Memory B cell (primary cell): ENCODE measurements at regions not wholly inside any gene's neighbourhood (a gene's known extent, or its start where the extent isn't known, plus 50 kb on each side); places are given as distances from the start of the nearest gene placed in this dataset.
"Not testable (repeated sequence)": the region's sequence is repeated elsewhere in the genome, so short reads cannot be mapped to it uniquely, and the experiment has no call there.

Experiments
- ATAC-seq: fragments of 150-1000 bp; cut with Tn5 transposase; 2 replicates; pipeline ENCODE4 v1.10.0; 2021; ENCODE audit warnings: low read depth, mild to moderate bottlenecking, moderate library complexity
- DNase-seq, 2 donors: peaks; one replicate each; pipeline ENCODE4 v3.0.0; 2022; ENCODE audit warnings: low spot score in 2 of 2
- H3K27ac Mint-ChIP-seq: one replicate; pipeline ENCODE4 v1.8.0; 2022; ENCODE audit warnings: mild to moderate bottlenecking, moderate library complexity, mixed read lengths
- H3K27me3 Mint-ChIP-seq: one replicate; pipeline ENCODE4 v1.8.0; 2022; ENCODE audit warnings: mixed read lengths
- H3K36me3 Mint-ChIP-seq: one replicate; pipeline ENCODE4 v1.8.0; 2022; ENCODE audit warnings: mild to moderate bottlenecking, mixed read lengths
- H3K4me1 Mint-ChIP-seq: one replicate; pipeline ENCODE4 v1.8.0; 2022; ENCODE audit warnings: mixed read lengths
- H3K4me3 Mint-ChIP-seq: one replicate; pipeline ENCODE4 v1.8.0; 2022; ENCODE audit warnings: mild to moderate bottlenecking, moderate library complexity, mixed read lengths
- H3K9me3 Mint-ChIP-seq: one replicate; pipeline ENCODE4 v1.8.0; 2022; ENCODE audit warnings: mixed read lengths

GRCh38 chr2:122032264-122032645, 276.8 kb downstream of the TSN start:
- Mint-ChIP-seq H3K4me1 (no peaks in the 10 kb centered on the region), H3K4me3 (no peak overlapping the region), H3K27me3 (no peaks in the 10 kb centered on the region), H3K27ac (no peak overlapping the region), H3K9me3 (no peaks in the 10 kb centered on the region), H3K36me3 (no peaks in the 10 kb centered on the region)
- DNase-seq = no peak
- ATAC-seq = no peak

GRCh38 chr2:122033778-122034177, 278.3 kb downstream of the TSN start:
- DNase-seq = no peak
- no peaks in the 10 kb centered on the region for H3K36me3 Mint-ChIP-seq
- H3K4me3 Mint-ChIP-seq = no peak overlapping the region
- H3K4me1 Mint-ChIP-seq = no peaks in the 10 kb centered on the region
- H3K27me3 Mint-ChIP-seq = no peaks in the 10 kb centered on the region
- H3K9me3 Mint-ChIP-seq = no peaks in the 10 kb centered on the region
- no peak overlapping the region for H3K27ac Mint-ChIP-seq
- no peak for ATAC-seq

GRCh38 chr2:122034344-122034743, 278.9 kb downstream of the TSN start:
- Mint-ChIP-seq H3K27ac (no peak overlapping the region), H3K4me3 (no peak overlapping the region), H3K36me3 (no peaks in the 10 kb centered on the region), H3K9me3 (no peaks in the 10 kb centered on the region), H3K27me3 (no peaks in the 10 kb centered on the region), H3K4me1 (no peaks in the 10 kb centered on the region)
- DNase-seq (no peak), ATAC-seq (no peak)

- Mint-ChIP-seq H3K4me3 (no peak overlapping the region), H3K4me1 (no peaks in the 10 kb centered on the region), H3K27ac (no peak overlapping the region), H3K9me3 (no peaks in the 10 kb centered on the region), H3K36me3 (no peaks in the 10 kb centered on the region), H3K27me3 (no peaks in the 10 kb centered on the region)
- DNase-seq (no peak), ATAC-seq (no peak)
Observed at GRCh38 chr2:122034777-122035176, 279.3 kb downstream of the TSN start.

DNA sequence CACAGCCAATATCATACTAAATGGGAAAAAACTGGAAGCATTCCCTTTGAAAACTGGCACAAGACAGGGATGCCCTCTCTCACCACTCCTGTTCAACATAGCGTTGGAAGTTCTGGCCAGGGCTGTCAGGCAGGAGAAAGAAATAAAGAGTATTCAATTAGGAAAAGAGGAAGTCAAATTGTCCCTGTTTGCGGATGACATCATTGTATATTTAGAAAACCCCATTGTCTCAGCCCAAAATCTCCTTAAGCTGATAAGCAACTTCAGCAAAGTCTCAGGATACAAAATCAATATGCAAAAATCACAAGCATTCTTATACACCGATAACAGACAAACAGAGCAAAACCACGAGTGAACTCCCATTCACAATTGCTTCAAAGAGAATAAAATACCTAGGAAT, 283.4 kb downstream of the TSN start:
- H3K4me1 Mint-ChIP-seq, DNase-seq, H3K27me3 Mint-ChIP-seq, H3K4me3 Mint-ChIP-seq, H3K36me3 Mint-ChIP-seq, H3K9me3 Mint-ChIP-seq, H3K27ac Mint-ChIP-seq, ATAC-seq: not testable (repeated sequence)

DNA sequence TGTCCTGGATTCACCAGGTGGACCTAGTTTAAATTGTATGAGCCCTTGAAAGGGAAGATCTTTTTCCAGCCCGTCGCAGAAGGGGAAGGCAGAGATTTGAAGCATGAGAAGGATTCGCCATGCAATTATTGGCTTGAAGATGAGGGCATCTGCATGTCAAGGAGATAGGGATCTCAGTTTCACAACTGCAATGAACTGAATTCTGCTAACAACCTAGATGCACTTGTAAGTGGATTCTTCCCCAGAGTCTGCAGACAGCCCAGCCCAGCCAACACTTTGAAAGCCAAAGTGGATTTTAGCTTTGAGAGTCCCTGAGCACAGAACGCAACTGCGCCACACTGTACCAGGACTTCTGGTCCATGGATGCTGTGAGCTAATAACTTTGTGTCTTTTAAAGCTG, 286.0 kb downstream of the TSN start:
- DNase-seq (no peak), ATAC-seq (no peak)
- H3K4me1 Mint-ChIP-seq = no peaks in the 10 kb centered on the region
- H3K36me3 Mint-ChIP-seq = no peaks in the 10 kb centered on the region
- H3K9me3 Mint-ChIP-seq = no peaks in the 10 kb centered on the region
- H3K27ac Mint-ChIP-seq = no peak overlapping the region
- H3K4me3 Mint-ChIP-seq = no peak overlapping the region
- H3K27me3 Mint-ChIP-seq = no peaks in the 10 kb centered on the region

- DNase-seq, H3K4me3 Mint-ChIP-seq, H3K27me3 Mint-ChIP-seq, H3K27ac Mint-ChIP-seq, H3K36me3 Mint-ChIP-seq, H3K4me1 Mint-ChIP-seq, H3K9me3 Mint-ChIP-seq, ATAC-seq: not testable (repeated sequence)
Observed at GRCh38 chr2:122051659-122052058, 296.2 kb downstream of the TSN start.

DNA sequence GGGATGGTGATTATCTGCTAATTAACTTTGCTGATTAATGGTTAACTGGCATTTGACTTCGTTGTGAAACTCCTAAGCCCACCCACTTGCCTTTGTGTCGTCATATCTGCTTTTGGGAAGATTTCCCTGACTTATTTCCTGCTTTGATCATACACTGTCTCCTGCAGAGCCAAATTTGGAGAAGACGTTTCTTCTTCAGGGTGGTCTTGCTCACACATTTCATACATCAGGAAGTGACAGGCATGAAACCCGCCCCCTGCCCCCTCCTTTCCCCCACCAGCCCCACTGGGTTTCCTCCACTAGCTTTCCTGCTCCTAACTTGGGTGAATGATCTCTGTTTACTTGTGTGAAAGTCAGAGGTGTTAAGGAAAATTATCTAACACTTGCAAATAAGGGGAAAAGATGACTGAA, 300.1 kb downstream of the TSN start:
- H3K36me3 Mint-ChIP-seq = no peaks in the 10 kb centered on the region
- no peaks in the 10 kb centered on the region for H3K9me3 Mint-ChIP-seq
- DNase-seq (no peak), ATAC-seq (no peak)
- H3K4me1 Mint-ChIP-seq = no peaks in the 10 kb centered on the region
- no peak overlapping the region for H3K4me3 Mint-ChIP-seq
- H3K27ac Mint-ChIP-seq = no peak overlapping the region
- H3K27me3 Mint-ChIP-seq = peaks cover 4% of the 10 kb centered on the region

- H3K9me3 Mint-ChIP-seq = no peaks in the 10 kb centered on the region
- H3K27me3 Mint-ChIP-seq = peaks cover 4% of the 10 kb centered on the region
Observed at GRCh38 chr2:122056853-122057252, 301.4 kb downstream of the TSN start.

DNA sequence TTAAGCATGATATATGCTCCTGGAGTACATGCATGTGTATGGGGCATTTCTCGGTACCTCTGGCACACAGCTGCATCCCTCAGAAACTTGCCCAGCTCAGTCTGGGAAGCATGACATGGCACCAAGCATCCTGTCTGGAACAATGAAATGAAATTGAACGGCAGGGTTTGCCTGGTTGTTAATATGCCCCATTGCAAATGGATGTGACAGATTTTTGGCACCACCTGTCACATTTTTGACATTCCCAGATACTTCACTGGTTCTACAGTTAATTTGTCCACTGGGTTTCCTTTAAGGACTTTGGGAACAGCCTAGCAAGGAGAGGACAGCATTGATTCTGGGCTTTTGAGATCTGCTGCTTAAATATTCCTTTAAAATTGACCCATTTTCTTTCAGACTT, 305.8 kb downstream of the TSN start:
- no peaks in the 10 kb centered on the region for H3K36me3 Mint-ChIP-seq

More at GRCh38 chr2:122056853-122057252, 301.4 kb downstream of the TSN start:
- Mint-ChIP-seq H3K27ac (no peak overlapping the region), H3K36me3 (no peaks in the 10 kb centered on the region), H3K4me3 (no peak overlapping the region), H3K4me1 (no peaks in the 10 kb centered on the region)
- no peak for ATAC-seq
- no peak for DNase-seq

DNA sequence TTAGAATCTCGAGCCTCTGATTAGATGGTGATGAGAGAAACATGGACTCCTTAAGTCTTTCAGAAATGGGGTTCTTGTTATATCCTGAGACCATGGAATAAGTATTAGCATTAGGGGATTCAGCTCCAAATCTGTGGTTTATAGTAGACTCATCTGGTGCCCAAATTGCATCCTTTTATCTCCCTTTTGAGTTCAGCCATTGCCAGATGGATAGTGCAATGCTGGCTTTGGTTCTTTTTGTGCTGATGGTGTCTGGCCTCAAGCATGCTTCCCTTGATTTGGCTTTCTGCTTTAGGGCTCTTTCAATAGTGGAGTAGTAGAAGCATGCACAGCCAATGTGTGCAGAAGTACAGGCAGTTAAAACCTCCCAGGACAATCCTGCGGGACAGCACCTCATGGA, 306.4 kb downstream of the TSN start:
- Mint-ChIP-seq H3K27ac (no peak overlapping the region), H3K4me3 (no peak overlapping the region), H3K36me3 (no peaks in the 10 kb centered on the region), H3K9me3 (no peaks in the 10 kb centered on the region), H3K4me1 (no peaks in the 10 kb centered on the region), H3K27me3 (no peaks in the 10 kb centered on the region)
- DNase-seq = no peak
- ATAC-seq = no peak

More for the DNA sequence above, 305.8 kb downstream of the TSN start:
- Mint-ChIP-seq H3K9me3 (no peaks in the 10 kb centered on the region), H3K27me3 (no peaks in the 10 kb centered on the region), H3K4me3 (no peak overlapping the region), H3K27ac (no peak overlapping the region), H3K4me1 (no peaks in the 10 kb centered on the region)
- no peak for ATAC-seq
- no peak for DNase-seq

GRCh38 chr2:122062506-122062905, 307.1 kb downstream of the TSN start:
- Mint-ChIP-seq H3K4me3 (no peak overlapping the region), H3K9me3 (no peaks in the 10 kb centered on the region), H3K27me3 (no peaks in the 10 kb centered on the region), H3K4me1 (no peaks in the 10 kb centered on the region), H3K36me3 (no peaks in the 10 kb centered on the region), H3K27ac (no peak overlapping the region)
- ATAC-seq = no peak
- DNase-seq = no peak

GRCh38 chr2:122063716-122064115, 308.3 kb downstream of the TSN start:
- H3K27me3 Mint-ChIP-seq = no peaks in the 10 kb centered on the region
- no peak for DNase-seq
- no peaks in the 10 kb centered on the region for H3K36me3 Mint-ChIP-seq
- H3K27ac Mint-ChIP-seq = no peak overlapping the region
- no peaks in the 10 kb centered on the region for H3K9me3 Mint-ChIP-seq
- ATAC-seq = no peak
- no peaks in the 10 kb centered on the region for H3K4me1 Mint-ChIP-seq
- H3K4me3 Mint-ChIP-seq = no peak overlapping the region

- no peaks in the 10 kb centered on the region for H3K27me3 Mint-ChIP-seq
- no peaks in the 10 kb centered on the region for H3K36me3 Mint-ChIP-seq
- no peaks in the 10 kb centered on the region for H3K9me3 Mint-ChIP-seq
- no peak overlapping the region for H3K4me3 Mint-ChIP-seq
- ATAC-seq = no peak
- DNase-seq = no peak
- H3K4me1 Mint-ChIP-seq = no peaks in the 10 kb centered on the region
- H3K27ac Mint-ChIP-seq = no peak overlapping the region
Observed at GRCh38 chr2:122070241-122070731, 314.8 kb downstream of the TSN start.

DNA sequence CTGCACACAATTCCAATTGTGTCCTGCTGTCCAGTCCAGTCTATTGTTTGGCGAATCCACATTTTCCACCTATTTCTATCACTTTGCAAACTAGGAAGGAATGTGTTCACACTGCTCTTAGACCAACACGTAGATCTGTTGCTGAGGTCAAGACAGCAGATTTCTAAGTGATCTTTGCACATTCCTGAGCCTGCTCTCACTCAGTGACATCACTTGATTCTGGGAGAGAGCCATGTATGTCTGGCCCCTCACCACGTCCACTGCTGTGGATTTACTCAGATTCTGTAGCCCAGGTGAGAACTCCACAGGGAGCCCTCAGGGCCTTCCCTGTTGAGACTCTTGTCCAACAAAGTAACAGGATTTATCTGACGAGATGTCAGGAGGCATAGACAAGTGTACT, 317.2 kb downstream of the TSN start:
- Mint-ChIP-seq H3K4me3 (no peak overlapping the region), H3K36me3 (no peaks in the 10 kb centered on the region), H3K9me3 (peaks cover 2% of the 10 kb centered on the region), H3K27me3 (no peaks in the 10 kb centered on the region), H3K27ac (no peak overlapping the region), H3K4me1 (no peaks in the 10 kb centered on the region)
- DNase-seq = no peak
- no peak for ATAC-seq
